ENCODE measurements at regions not wholly inside any gene's neighbourhood (a gene's known extent, or its start where the extent isn't known, plus 50 kb on each side); places are given as distances from the start of the nearest gene placed in this dataset.
"Not testable (repeated sequence)": the region's sequence is repeated elsewhere in the genome, so short reads cannot be mapped to it uniquely, and the experiment has no call there.

GRCh38 chr2:91525587-91525986 is 2834.1 kb downstream of the RPIA start:
- not testable (repeated sequence) for DNase-seq

GRCh38 chr2:91526083-91526482 is 2834.6 kb downstream of the RPIA start:
- not testable (repeated sequence) for DNase-seq

GRCh38 chr2:91527056-91527455 is 2835.6 kb downstream of the RPIA start:
- not testable (repeated sequence) for DNase-seq

- not testable (repeated sequence) for DNase-seq
Measured at GRCh38 chr2:91527491-91528031, 2836.1 kb downstream of the RPIA start.

GRCh38 chr2:91528361-91528760 is 2836.9 kb downstream of the RPIA start:
- not testable (repeated sequence) for DNase-seq

GRCh38 chr2:91536109-91536508 is 2844.6 kb downstream of the RPIA start:
- DNase-seq = not testable (repeated sequence)

GRCh38 chr2:91536549-91537263 is 2845.2 kb downstream of the RPIA start:
- not testable (repeated sequence) for DNase-seq

GRCh38 chr2:91549316-91549715 is 2857.8 kb downstream of the RPIA start:
- DNase-seq = not testable (repeated sequence)

GRCh38 chr2:91558234-91558633 is 2866.8 kb downstream of the RPIA start:
- not testable (repeated sequence) for DNase-seq

- not testable (repeated sequence) for DNase-seq
Measured at GRCh38 chr2:91559269-91559668, 2867.8 kb downstream of the RPIA start.

- DNase-seq = not testable (repeated sequence)
Measured at GRCh38 chr2:91559886-91560614, 2868.6 kb downstream of the RPIA start.

GRCh38 chr2:91562184-91562583 is 2870.7 kb downstream of the RPIA start:
- DNase-seq = not testable (repeated sequence)

GRCh38 chr2:91564700-91565099 is 2873.2 kb downstream of the RPIA start:
- DNase-seq = not testable (repeated sequence)

- DNase-seq = not testable (repeated sequence)
Measured at GRCh38 chr2:91565689-91566430, 2874.4 kb downstream of the RPIA start.

GRCh38 chr2:91566611-91567010 is 2875.1 kb downstream of the RPIA start:
- not testable (repeated sequence) for DNase-seq

GRCh38 chr2:91567546-91568335 is 2876.3 kb downstream of the RPIA start:
- DNase-seq = not testable (repeated sequence)

- DNase-seq = not testable (repeated sequence)
Measured at GRCh38 chr2:91568391-91569338, 2877.2 kb downstream of the RPIA start.

GRCh38 chr2:91571239-91571923 is 2879.9 kb downstream of the RPIA start:
- peak; percentile 45 for DNase-seq

GRCh38 chr2:91573018-91573417 is 2881.5 kb downstream of the RPIA start:
- DNase-seq = not testable (repeated sequence)

- not testable (repeated sequence) for DNase-seq
Measured at GRCh38 chr2:91573755-91574154, 2882.3 kb downstream of the RPIA start.

All from retina (tissue), 1 donor.